ENCODE measurements at regions not wholly inside any gene's neighbourhood (a gene's known extent, or its start where the extent isn't known, plus 50 kb on each side); places are given as distances from the start of the nearest gene placed in this dataset.

DNA sequence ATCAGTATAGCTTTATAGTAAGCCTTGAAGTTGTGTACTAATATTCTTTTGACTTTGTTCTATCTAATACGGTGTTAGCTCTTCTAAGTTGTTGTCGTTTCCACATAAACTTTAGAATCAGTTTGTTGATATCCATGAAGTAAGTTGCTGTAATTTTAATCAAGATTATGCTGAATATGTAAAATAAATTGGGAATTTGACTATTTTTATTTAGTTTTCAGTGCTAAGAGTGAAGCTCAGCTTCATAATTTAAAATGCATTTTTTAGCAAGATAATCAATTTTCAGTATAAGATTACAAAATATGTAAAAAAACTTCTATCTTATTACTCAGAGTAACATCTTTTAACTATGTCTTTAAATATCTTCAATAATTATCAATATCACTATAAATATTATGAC is 1374.8 kb downstream of the PCDH7 start:
- TF ChIP-seq KDM1A (IDR thresholded peaks at IDR 0.05; ENCODE audit: low read depth), result no peak
- TF ChIP-seq, protein P1, sequence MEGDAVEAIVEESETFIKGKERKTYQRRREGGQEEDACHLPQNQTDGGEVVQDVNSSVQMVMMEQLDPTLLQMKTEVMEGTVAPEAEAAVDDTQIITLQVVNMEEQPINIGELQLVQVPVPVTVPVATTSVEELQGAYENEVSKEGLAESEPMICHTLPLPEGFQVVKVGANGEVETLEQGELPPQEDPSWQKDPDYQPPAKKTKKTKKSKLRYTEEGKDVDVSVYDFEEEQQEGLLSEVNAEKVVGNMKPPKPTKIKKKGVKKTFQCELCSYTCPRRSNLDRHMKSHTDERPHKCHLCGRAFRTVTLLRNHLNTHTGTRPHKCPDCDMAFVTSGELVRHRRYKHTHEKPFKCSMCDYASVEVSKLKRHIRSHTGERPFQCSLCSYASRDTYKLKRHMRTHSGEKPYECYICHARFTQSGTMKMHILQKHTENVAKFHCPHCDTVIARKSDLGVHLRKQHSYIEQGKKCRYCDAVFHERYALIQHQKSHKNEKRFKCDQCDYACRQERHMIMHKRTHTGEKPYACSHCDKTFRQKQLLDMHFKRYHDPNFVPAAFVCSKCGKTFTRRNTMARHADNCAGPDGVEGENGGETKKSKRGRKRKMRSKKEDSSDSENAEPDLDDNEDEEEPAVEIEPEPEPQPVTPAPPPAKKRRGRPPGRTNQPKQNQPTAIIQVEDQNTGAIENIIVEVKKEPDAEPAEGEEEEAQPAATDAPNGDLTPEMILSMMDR (IDR thresholded peaks at IDR 0.05), result no peak
- TF ChIP-seq POLR2A (IDR thresholded peaks at IDR 0.05; ENCODE audit: low read length), result no peak
- TF ChIP-seq RAD21 (conservative IDR thresholded peaks at IDR 0.05 in 1 of 2, IDR thresholded peaks at IDR 0.05 in 1 of 2), result no peak
- TF ChIP-seq, protein P2, sequence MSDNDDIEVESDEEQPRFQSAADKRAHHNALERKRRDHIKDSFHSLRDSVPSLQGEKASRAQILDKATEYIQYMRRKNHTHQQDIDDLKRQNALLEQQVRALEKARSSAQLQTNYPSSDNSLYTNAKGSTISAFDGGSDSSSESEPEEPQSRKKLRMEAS (IDR thresholded peaks at IDR 0.05), result no peak
- TF ChIP-seq RNF2 (IDR thresholded peaks at IDR 0.05; ENCODE audit: borderline replicate concordance, low read depth), result no peak
